ENCODE measurements at regions not wholly inside any gene's neighbourhood (a gene's known extent, or its start where the extent isn't known, plus 50 kb on each side); places are given as distances from the start of the nearest gene placed in this dataset.

DNA sequence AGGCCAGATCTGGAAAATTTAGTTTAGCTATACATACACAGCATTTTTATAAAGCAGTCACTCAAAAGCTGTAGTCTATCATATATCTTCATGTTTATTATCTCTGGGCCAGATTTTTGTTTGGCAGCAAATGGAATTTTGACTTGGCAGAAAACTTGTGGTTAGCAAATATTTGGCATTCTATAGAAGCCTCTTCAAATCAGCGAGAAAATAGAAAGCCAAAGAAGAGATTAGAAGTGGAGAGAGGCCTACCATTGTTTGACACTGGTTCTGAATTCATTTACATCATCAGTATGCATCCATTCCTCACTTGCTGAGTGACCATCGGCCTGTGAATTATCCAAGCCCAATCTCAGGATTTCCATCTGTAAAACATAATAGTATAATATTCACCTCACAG, 1077.6 kb downstream of the GALC start:
- 0 out of 2 replicates have a peak overlapping the region, but pooled peaks have one; percentile 16 for H3K14ac ChIP-seq (replicated peaks; ENCODE audit: low read depth, low read length)
- BruUV-seq (replicated peaks), result no TSS peak
- TF ChIP-seq FOS (IDR thresholded peaks at IDR 0.05; ENCODE audit: low read depth, low read length) (no peak), SMC3 (IDR thresholded peaks at IDR 0.05; ENCODE audit: low read depth, low read length) (no peak), RCOR1 (IDR thresholded peaks at IDR 0.05; ENCODE audit: insufficient replicate concordance, low read length) (no peak), BHLHE40 (IDR thresholded peaks at IDR 0.05; ENCODE audit: low read depth, low read length) (no peak), USF2 (IDR thresholded peaks at IDR 0.05; ENCODE audit: low read depth, low read length) (no peak), MXI1 (IDR thresholded peaks at IDR 0.05; ENCODE audit: borderline replicate concordance, low read depth, low read length) (no peak), POLR2A (IDR thresholded peaks at IDR 0.05; ENCODE audit: low read depth, low read length) (no peak), RFX5 (IDR thresholded peaks at IDR 0.05; ENCODE audit: low read depth, low read length) (no peak), RAD21 (IDR thresholded peaks at IDR 0.05; ENCODE audit: low read length) (no peak), MAFK (IDR thresholded peaks at IDR 0.05; ENCODE audit: low read depth, low read length) (no peak), CEBPB (IDR thresholded peaks at IDR 0.05; ENCODE audit: low read depth, low read length) (no peak), CHD1 (IDR thresholded peaks at IDR 0.05; ENCODE audit: low read depth, low read length) (no peak), MAZ (IDR thresholded peaks at IDR 0.05; ENCODE audit: borderline replicate concordance, low read depth, low read length) (no peak), NFE2L2 (IDR thresholded peaks at IDR 0.05; ENCODE audit: low read depth, low read length) (no peak)
- TF ChIP-seq, protein P1, sequence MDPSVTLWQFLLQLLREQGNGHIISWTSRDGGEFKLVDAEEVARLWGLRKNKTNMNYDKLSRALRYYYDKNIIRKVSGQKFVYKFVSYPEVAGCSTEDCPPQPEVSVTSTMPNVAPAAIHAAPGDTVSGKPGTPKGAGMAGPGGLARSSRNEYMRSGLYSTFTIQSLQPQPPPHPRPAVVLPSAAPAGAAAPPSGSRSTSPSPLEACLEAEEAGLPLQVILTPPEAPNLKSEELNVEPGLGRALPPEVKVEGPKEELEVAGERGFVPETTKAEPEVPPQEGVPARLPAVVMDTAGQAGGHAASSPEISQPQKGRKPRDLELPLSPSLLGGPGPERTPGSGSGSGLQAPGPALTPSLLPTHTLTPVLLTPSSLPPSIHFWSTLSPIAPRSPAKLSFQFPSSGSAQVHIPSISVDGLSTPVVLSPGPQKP (IDR thresholded peaks at IDR 0.05; ENCODE audit: borderline replicate concordance, low read depth, low read length), result no peak
- TF ChIP-seq, protein P2, sequence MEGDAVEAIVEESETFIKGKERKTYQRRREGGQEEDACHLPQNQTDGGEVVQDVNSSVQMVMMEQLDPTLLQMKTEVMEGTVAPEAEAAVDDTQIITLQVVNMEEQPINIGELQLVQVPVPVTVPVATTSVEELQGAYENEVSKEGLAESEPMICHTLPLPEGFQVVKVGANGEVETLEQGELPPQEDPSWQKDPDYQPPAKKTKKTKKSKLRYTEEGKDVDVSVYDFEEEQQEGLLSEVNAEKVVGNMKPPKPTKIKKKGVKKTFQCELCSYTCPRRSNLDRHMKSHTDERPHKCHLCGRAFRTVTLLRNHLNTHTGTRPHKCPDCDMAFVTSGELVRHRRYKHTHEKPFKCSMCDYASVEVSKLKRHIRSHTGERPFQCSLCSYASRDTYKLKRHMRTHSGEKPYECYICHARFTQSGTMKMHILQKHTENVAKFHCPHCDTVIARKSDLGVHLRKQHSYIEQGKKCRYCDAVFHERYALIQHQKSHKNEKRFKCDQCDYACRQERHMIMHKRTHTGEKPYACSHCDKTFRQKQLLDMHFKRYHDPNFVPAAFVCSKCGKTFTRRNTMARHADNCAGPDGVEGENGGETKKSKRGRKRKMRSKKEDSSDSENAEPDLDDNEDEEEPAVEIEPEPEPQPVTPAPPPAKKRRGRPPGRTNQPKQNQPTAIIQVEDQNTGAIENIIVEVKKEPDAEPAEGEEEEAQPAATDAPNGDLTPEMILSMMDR (conservative IDR thresholded peaks at IDR 0.05; ENCODE audit: low read depth, low read length), result no peak
- no peak overlapping the region for H2AFZ ChIP-seq (replicated peaks; ENCODE audit: low read length, poor library complexity)
- H3K27ac ChIP-seq (ENCODE audit: insufficient read depth, low read length), result no peak overlapping the region
- peak overlapping the region; percentile 37 for H2BK5ac ChIP-seq (ENCODE audit: low read depth, low read length, poor library complexity, severe bottlenecking)
- no peak overlapping the region for H3K4me3 ChIP-seq (ENCODE audit: insufficient read depth, low read depth, low read length)
- H4K20me1 ChIP-seq (ENCODE audit: insufficient read depth, low read length), result no peaks in the 10 kb centered on the region
- H3K9ac ChIP-seq (ENCODE audit: low read depth, low read length), result no peak overlapping the region
- no peak overlapping the region for H3K4me2 ChIP-seq (ENCODE audit: low read depth, low read length)
- in situ Hi-C loops (cut with MboI; ENCODE audit: low sequenced_read_pairs), result no loop called here
- no peak overlapping the region for H3K23ac ChIP-seq (ENCODE audit: low read depth, low read length)
- 0 out of 2 replicates have a peak overlapping the region, but pooled peaks have one; percentile 24 for H3K4ac ChIP-seq (ENCODE audit: low read depth, low read length)
- CTCF ChIA-PET, result no interaction called here
- no peak overlapping the region; the same call in 1 of the 2 replicates for H3K56ac ChIP-seq (ENCODE audit: extremely low read depth, insufficient read depth, low read length)
- intact Hi-C loops (cut with micrococcal nuclease), result loop anchor here (10.0 kb wide), 1 partner anchor 699 kb away; no protein-coding TSS in a partner anchor
- no CpG with 5 or more reads among the region's 2 CpGs for WGBS, 2 experiments (ENCODE audit: extremely low coverage in 2 of 2, insufficient read length in 1 of 2)
- ATAC-seq (ENCODE audit: low read depth) (peak; percentile 85), DNase-seq (peak; percentile 47)
- no peaks in the 10 kb centered on the region for H3K9me1 ChIP-seq (ENCODE audit: insufficient read depth, low read length)
- H4K91ac ChIP-seq (ENCODE audit: insufficient read depth, low read depth, low read length), result peak overlapping the region; percentile 13; the same call in 1 of the 2 replicates
- H3K18ac ChIP-seq (ENCODE audit: low read depth, low read length), result peak overlapping the region; percentile 59; the same call in 1 of the 2 replicates
- H3K27me3 ChIP-seq (ENCODE audit: control insufficient read depth, insufficient read depth, low read length), result no peaks in the 10 kb centered on the region
- dilution Hi-C loops (cut with HindIII; ENCODE audit: low sequenced_read_pairs, unreplicated experiment), result no loop called here
- 0 out of 2 replicates have a peak overlapping the region, but pooled peaks have one; percentile 51 for H2BK20ac ChIP-seq (ENCODE audit: low read depth, low read length)
- no peak overlapping the region for H2AK9ac ChIP-seq (replicated peaks; ENCODE audit: low read depth, low read length, poor library complexity)
- no peaks in the 10 kb centered on the region for H3K36me3 ChIP-seq (ENCODE audit: control insufficient read depth, insufficient read depth, low read length)
- peak overlapping the region; percentile 9; the same call in 1 of the 2 replicates for H2BK120ac ChIP-seq (ENCODE audit: low read depth, low read length)
- no peaks in the 10 kb centered on the region for H3K79me1 ChIP-seq (ENCODE audit: low read depth in 1 of 2, low read length in 2 of 2)
- H3K9me3 ChIP-seq (ENCODE audit: control insufficient read depth, insufficient read depth, low read length), result no peaks in the 10 kb centered on the region
- H3K4me1 ChIP-seq (ENCODE audit: control insufficient read depth, insufficient read depth, low read length), result 0 out of 2 replicates have a peak, but pooled peaks cover 2% of the 10 kb centered on the region
- H4K8ac ChIP-seq (ENCODE audit: low read depth in 2 of 2, low read length in 2 of 2), result no peak overlapping the region
- H2BK15ac ChIP-seq (ENCODE audit: low read depth, low read length), result no peak overlapping the region
- H4K5ac ChIP-seq (ENCODE audit: low read depth, low read length), result no peak overlapping the region
- POLR2A ChIA-PET (ENCODE audit: unreplicated experiment), result no interaction called here
- H2AK5ac ChIP-seq (ENCODE audit: low read depth, low read length), result no peak overlapping the region

Measured in IMR-90 (cell line).